Effector memory CD4-positive, alpha-beta T cell (primary cell): ENCODE measurements at regions not wholly inside any gene's neighbourhood (a gene's known extent, or its start where the extent isn't known, plus 50 kb on each side); places are given as distances from the start of the nearest gene placed in this dataset.

Experiments
- DNase-seq, 3 donors: peaks; one replicate each; pipeline ENCODE4 v3.0.0-alpha.2; 2020
- H3K27ac ChIP-seq: 2 replicates; pipeline ENCODE4 v1.7.0; 2013; ENCODE audit warnings: mild to moderate bottlenecking, low read length, moderate library complexity; ENCODE audit not compliant: insufficient read depth, poor library complexity, severe bottlenecking
- H3K27me3 ChIP-seq: replicated peaks from 2 replicates; pipeline ENCODE4 v1.7.0; 2013; ENCODE audit warnings: mild to moderate bottlenecking, low read length; ENCODE audit not compliant: insufficient read depth, control insufficient read depth, poor library complexity, severe bottlenecking
- H3K36me3 ChIP-seq: 2 replicates; pipeline ENCODE4 v1.7.0; 2013; ENCODE audit warnings: mild to moderate bottlenecking, low read length, moderate library complexity; ENCODE audit not compliant: control insufficient read depth, insufficient read depth
- H3K4me1 ChIP-seq: 2 replicates; pipeline ENCODE4 v1.7.0; 2013; ENCODE audit warnings: low read length, mild to moderate bottlenecking; ENCODE audit not compliant: control insufficient read depth, insufficient read depth, poor library complexity, severe bottlenecking
- H3K4me3 ChIP-seq: 2 replicates; pipeline ENCODE4 v1.7.0; 2013; ENCODE audit warnings: low read length, low read depth, mild to moderate bottlenecking; ENCODE audit not compliant: insufficient read depth, poor library complexity, severe bottlenecking
- H3K9me3 ChIP-seq: 2 replicates; pipeline ENCODE4 v1.7.0; 2013; ENCODE audit warnings: mild to moderate bottlenecking, low read length, moderate library complexity; ENCODE audit not compliant: control insufficient read depth

DNA sequence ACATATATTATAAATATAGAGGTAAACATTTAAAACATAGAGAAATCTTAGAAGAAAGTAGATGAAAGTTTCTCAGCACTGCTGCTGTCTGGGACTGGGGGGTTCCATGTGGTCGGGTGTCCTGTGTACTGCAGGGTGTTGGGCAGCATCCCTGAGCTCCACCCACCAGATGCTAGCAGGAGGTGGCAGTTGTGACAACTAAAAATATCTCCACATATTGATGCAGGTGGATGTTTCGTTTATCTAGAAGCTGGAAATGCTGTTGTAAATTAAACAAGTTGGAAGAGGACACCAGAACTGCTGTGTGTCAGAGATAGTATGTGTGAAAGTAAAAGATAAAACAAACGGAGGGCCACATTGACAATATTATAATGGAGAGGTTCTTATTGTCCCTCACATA lies 297.1 kb upstream of the USP9Y start:
- H3K27me3 ChIP-seq = no peaks in the 10 kb centered on the region
- H3K27ac ChIP-seq = no peak overlapping the region
- no peaks in the 10 kb centered on the region for H3K9me3 ChIP-seq
- DNase-seq = no peak
- H3K4me3 ChIP-seq = no peak overlapping the region
- no peaks in the 10 kb centered on the region for H3K4me1 ChIP-seq
- H3K36me3 ChIP-seq = no peaks in the 10 kb centered on the region

DNA sequence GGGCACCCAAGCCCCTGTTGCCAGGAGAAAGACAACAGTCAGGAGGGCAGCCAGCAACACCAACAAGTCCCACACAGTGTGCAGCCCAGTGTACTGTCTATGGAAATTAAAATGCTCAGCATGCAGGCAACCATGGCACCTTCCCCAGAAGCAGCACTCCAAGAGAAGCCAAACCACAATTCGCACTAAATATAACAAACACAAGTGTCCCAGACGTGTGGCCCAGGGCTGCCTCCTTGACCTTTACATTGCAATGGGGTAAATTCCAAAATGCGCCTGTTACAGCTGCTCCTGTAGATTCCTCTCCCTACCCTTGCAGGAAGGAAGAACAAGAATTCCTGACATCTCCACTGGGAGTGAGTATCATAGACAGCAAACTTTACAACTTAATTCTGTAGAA lies 292.8 kb upstream of the USP9Y start:
- Histone ChIP-seq H3K4me3 (no peak overlapping the region), H3K27me3 (no peaks in the 10 kb centered on the region), H3K9me3 (no peaks in the 10 kb centered on the region), H3K4me1 (no peaks in the 10 kb centered on the region), H3K27ac (no peak overlapping the region), H3K36me3 (no peaks in the 10 kb centered on the region)
- no peak for DNase-seq

DNA sequence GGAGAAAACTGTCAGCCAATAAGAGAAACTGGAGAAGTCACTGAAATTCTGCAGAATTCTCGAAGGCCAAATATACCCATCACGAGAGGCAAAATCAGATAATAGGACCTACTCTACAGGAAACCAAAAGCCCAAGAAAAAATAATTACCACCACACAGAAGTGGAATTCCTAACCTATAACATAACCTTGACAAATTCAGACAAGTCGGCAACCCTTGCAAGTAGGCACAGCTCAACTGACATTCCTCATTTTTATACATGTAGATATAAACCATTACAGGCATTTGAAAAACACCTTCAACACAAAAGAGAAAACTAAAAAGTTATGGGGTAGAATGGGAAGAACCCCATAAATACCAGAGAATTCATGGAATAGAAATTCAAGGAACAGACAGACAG lies 290.3 kb upstream of the USP9Y start:
- no peak overlapping the region for H3K27ac ChIP-seq
- no peaks in the 10 kb centered on the region for H3K27me3 ChIP-seq
- H3K9me3 ChIP-seq = no peaks in the 10 kb centered on the region
- no peak overlapping the region for H3K4me3 ChIP-seq
- DNase-seq = no peak
- no peaks in the 10 kb centered on the region for H3K36me3 ChIP-seq
- no peaks in the 10 kb centered on the region for H3K4me1 ChIP-seq

GRCh38 chrY:12421072-12421787 lies 279.8 kb upstream of the USP9Y start:
- Histone ChIP-seq H3K4me1 (no peaks in the 10 kb centered on the region), H3K4me3 (no peak overlapping the region), H3K27me3 (no peaks in the 10 kb centered on the region), H3K27ac (no peak overlapping the region), H3K9me3 (no peaks in the 10 kb centered on the region), H3K36me3 (no peaks in the 10 kb centered on the region)
- no peak for DNase-seq

DNA sequence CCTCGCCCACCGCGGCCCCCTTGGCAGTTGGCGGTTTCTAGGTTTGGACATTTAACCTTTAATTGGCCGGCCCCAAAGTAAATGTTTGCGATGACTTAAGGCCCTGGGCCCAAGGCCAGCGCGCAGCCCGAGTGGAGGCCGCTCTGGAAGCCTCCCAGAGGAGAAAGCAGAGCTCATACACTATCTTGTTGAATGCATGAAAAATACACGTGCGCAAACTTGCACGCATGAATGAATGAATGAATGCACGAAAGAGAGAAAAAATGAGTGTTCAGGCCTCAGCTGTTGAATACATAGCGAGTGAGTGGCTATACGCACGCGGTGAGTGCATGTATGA lies 279.3 kb upstream of the USP9Y start:
- H3K36me3 ChIP-seq = no peaks in the 10 kb centered on the region
- H3K4me3 ChIP-seq = no peak overlapping the region
- no peaks in the 10 kb centered on the region for H3K4me1 ChIP-seq
- no peaks in the 10 kb centered on the region for H3K27me3 ChIP-seq
- DNase-seq = no peak
- H3K27ac ChIP-seq = no peak overlapping the region
- H3K9me3 ChIP-seq = no peaks in the 10 kb centered on the region

- Histone ChIP-seq H3K4me3 (no peak overlapping the region), H3K27ac (no peak overlapping the region), H3K36me3 (no peaks in the 10 kb centered on the region), H3K27me3 (no peaks in the 10 kb centered on the region), H3K9me3 (no peaks in the 10 kb centered on the region), H3K4me1 (no peaks in the 10 kb centered on the region)
- DNase-seq = no peak
These were observed 278.5 kb upstream of the USP9Y start for GRCh38 chrY:12422536-12422935.

DNA sequence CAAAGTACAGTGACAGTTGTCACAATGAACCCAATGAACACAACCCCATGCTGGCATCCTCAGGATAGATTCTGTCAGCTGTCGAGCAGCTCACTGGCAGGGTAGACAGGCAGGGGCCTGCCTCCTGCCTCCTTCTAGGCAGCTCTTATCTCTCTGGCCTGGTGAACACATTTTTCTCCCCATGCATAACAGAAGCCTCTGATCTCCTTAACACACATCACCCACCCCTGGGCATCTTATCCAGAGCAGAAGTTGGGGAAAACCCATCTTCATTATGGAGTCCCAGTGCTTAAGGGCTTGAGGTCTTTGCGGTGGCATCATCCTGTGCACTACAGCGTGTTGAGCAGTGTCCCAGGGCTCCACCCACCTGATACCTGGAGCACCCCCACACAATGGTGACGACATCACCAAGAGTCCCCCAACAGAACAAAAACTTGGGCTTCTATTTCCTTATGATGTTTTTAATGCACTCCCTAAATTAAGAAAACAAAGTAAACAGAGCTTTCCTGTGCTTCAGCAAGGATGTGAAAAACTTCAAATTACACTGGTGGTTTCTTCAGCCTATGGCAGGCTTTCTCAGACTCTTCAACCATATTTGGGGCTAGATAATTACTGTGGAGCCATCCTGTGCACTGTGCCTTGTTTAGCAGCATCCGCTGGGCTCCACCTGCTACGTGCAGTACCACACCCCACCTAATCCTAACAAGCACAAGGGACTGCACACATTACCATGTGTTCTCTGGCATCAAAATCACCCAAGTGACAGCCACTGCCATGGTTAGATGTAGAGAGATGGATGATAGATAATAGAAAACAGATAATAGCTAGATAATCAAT lies 277.4 kb upstream of the USP9Y start:
- no peak for DNase-seq

GRCh38 chrY:12425506-12425905 lies 275.5 kb upstream of the USP9Y start:
- Histone ChIP-seq H3K36me3 (no peaks in the 10 kb centered on the region), H3K9me3 (no peaks in the 10 kb centered on the region), H3K4me3 (no peak overlapping the region), H3K27ac (no peak overlapping the region), H3K27me3 (no peaks in the 10 kb centered on the region), H3K4me1 (no peaks in the 10 kb centered on the region)
- DNase-seq = no peak

More for the DNA sequence above, 277.4 kb upstream of the USP9Y start:
- Histone ChIP-seq H3K9me3 (no peaks in the 10 kb centered on the region), H3K27me3 (no peaks in the 10 kb centered on the region), H3K36me3 (no peaks in the 10 kb centered on the region), H3K27ac (no peak overlapping the region), H3K4me3 (no peak overlapping the region), H3K4me1 (no peaks in the 10 kb centered on the region)

DNA sequence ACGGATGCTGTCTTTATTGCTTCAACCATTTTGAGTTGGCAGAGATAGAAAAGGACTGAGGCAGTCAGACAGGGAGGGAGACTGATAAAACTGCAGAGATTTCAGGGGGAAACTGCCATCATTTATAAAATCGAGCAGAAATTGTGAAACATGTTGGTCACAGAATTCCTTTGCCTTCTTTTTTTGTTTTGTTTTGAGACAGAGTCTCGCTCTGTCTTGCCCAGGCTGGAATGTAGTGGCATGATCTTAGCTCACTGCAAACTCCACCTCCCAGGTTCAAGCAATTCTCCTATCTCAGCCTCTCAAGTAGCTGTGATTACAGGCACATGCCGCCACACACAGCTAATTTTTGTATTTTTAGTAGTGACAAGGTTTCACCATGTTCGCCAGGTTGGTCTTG lies 273.7 kb upstream of the USP9Y start:
- Histone ChIP-seq H3K36me3 (no peaks in the 10 kb centered on the region), H3K9me3 (no peaks in the 10 kb centered on the region), H3K27me3 (no peaks in the 10 kb centered on the region), H3K4me1 (no peaks in the 10 kb centered on the region), H3K27ac (no peak overlapping the region), H3K4me3 (no peak overlapping the region)
- no peak for DNase-seq

- no peak overlapping the region for H3K27ac ChIP-seq
- H3K9me3 ChIP-seq = no peaks in the 10 kb centered on the region
- DNase-seq = no peak
- no peaks in the 10 kb centered on the region for H3K27me3 ChIP-seq
- no peaks in the 10 kb centered on the region for H3K4me1 ChIP-seq
- H3K4me3 ChIP-seq = no peak overlapping the region
- no peaks in the 10 kb centered on the region for H3K36me3 ChIP-seq
These were observed 269.5 kb upstream of the USP9Y start for GRCh38 chrY:12431546-12431945.
